ENCODE measurements at regions not wholly inside any gene's neighbourhood (a gene's known extent, or its start where the extent isn't known, plus 50 kb on each side); places are given as distances from the start of the nearest gene placed in this dataset.

DNA sequence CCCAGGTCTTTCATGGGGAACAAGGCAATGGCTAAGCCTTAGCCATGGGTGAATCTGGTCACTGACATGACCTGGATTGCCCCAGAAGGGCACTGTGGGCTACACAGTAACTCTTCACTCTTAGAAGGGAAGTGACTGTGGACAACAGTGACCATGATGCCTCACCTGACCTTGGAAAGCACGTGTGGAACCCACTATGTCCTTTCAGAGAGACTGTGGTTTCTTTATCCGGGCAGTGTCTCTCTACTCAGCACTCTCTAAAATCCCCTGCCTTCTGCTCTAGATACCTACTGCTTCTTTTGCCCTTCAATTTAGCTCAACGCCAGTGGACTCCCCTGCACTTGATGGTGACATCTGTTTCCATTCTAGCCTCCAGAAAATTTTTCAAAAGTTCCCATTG lies 66.1 kb upstream of the ANKFN1 start:
- TF ChIP-seq, protein P1, sequence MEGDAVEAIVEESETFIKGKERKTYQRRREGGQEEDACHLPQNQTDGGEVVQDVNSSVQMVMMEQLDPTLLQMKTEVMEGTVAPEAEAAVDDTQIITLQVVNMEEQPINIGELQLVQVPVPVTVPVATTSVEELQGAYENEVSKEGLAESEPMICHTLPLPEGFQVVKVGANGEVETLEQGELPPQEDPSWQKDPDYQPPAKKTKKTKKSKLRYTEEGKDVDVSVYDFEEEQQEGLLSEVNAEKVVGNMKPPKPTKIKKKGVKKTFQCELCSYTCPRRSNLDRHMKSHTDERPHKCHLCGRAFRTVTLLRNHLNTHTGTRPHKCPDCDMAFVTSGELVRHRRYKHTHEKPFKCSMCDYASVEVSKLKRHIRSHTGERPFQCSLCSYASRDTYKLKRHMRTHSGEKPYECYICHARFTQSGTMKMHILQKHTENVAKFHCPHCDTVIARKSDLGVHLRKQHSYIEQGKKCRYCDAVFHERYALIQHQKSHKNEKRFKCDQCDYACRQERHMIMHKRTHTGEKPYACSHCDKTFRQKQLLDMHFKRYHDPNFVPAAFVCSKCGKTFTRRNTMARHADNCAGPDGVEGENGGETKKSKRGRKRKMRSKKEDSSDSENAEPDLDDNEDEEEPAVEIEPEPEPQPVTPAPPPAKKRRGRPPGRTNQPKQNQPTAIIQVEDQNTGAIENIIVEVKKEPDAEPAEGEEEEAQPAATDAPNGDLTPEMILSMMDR (IDR thresholded peaks at IDR 0.05) = no peak
- TF ChIP-seq POLR2A (IDR thresholded peaks at IDR 0.05) = no peak
